ENCODE measurements at regions not wholly inside any gene's neighbourhood (a gene's known extent, or its start where the extent isn't known, plus 50 kb on each side); places are given as distances from the start of the nearest gene placed in this dataset.

DNA sequence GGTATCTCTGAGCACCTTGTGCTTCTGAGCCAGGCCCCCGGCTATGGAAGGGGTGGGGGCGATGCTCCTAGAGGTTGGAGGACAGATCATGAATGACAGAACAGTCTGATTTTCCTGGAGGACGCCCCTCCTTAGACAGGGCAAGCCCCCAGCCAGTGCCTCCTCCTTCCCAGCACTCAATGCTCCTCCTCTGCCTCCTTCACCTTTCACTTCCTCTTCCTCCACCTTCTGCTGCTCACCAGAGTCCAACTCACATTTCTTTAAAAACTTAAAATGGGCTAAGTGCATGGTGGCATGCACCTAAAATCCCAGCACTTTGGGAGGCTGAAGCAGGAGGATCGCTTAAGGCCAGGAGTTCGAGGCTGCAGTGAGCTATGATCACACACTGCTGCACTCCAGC lies 71.1 kb upstream of the CUX1 start:
- H3K4me3 Mint-ChIP-seq (ENCODE audit: low read depth, unreplicated experiment): no peak overlapping the region
- H3K4me1 Mint-ChIP-seq (ENCODE audit: low read depth, unreplicated experiment): no peaks in the 10 kb centered on the region
- CTCF ChIA-PET: no interaction called here
- intact Hi-C loops (cut with micrococcal nuclease; ENCODE audit: unreplicated experiment): loop anchor here (10.0 kb wide), 1 partner anchor 68 kb away; the partner anchor contains the start of gene CUX1
- no peaks in the 10 kb centered on the region for H3K36me3 Mint-ChIP-seq (ENCODE audit: insufficient read depth, unreplicated experiment)
- H3K27ac Mint-ChIP-seq (ENCODE audit: unreplicated experiment): no peak overlapping the region
- H3K27me3 Mint-ChIP-seq (ENCODE audit: unreplicated experiment): no peaks in the 10 kb centered on the region
- no TSS peak for BruUV-seq (replicated peaks)
- DNase-seq: no peak
- H3K9me3 Mint-ChIP-seq (ENCODE audit: low read depth, unreplicated experiment): no peaks in the 10 kb centered on the region
- TF ChIP-seq, protein P1, sequence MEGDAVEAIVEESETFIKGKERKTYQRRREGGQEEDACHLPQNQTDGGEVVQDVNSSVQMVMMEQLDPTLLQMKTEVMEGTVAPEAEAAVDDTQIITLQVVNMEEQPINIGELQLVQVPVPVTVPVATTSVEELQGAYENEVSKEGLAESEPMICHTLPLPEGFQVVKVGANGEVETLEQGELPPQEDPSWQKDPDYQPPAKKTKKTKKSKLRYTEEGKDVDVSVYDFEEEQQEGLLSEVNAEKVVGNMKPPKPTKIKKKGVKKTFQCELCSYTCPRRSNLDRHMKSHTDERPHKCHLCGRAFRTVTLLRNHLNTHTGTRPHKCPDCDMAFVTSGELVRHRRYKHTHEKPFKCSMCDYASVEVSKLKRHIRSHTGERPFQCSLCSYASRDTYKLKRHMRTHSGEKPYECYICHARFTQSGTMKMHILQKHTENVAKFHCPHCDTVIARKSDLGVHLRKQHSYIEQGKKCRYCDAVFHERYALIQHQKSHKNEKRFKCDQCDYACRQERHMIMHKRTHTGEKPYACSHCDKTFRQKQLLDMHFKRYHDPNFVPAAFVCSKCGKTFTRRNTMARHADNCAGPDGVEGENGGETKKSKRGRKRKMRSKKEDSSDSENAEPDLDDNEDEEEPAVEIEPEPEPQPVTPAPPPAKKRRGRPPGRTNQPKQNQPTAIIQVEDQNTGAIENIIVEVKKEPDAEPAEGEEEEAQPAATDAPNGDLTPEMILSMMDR (IDR thresholded peaks at IDR 0.05; ENCODE audit: unreplicated experiment): no peak

DNA sequence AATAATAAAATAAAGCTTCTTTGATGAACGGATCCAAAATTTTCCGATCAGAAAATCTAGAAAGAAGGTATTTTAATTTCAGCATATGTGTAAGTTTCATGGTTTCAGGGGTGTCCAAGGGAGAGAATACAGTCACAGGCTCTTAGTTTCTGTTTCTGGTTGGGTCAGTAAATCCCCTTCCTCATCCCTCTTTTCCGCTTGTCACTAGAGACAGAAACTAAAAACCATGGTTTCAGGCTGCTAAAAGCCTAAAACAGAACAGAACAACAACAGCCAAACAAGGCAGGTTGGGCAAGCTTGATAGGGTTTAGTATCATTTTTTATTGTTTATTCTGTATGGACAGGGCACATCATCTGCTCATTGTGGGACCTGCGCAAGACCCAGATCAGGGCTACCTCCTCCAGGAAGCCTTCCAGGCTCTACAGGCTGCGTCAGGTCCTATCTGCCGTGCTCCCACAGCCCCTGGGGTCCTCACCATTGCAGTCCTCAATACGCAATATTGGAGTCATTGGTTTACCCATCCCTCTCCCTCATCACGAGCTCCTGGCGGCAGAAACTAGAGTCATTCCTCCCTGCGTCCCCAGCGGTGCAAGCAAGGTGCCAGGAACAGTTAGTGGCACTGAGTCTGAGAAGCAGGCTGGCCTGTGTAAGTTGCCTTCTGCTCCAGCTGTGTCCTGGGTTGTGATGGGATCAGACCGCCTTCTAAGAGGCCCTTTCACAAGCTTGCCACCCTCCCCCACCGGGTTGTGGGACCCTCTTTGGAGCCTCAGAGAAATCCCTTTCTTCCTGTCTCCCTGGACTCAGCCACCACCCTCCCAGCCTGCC lies 70.2 kb upstream of the CUX1 start:
- no peak overlapping the region for H3K27ac Mint-ChIP-seq (ENCODE audit: unreplicated experiment)
- H3K36me3 Mint-ChIP-seq (ENCODE audit: insufficient read depth, unreplicated experiment): no peaks in the 10 kb centered on the region
- TF ChIP-seq, protein P1 (IDR thresholded peaks at IDR 0.05; ENCODE audit: unreplicated experiment): no peak
- no peaks in the 10 kb centered on the region for H3K27me3 Mint-ChIP-seq (ENCODE audit: unreplicated experiment)
- BruUV-seq (replicated peaks): no TSS peak
- no peak overlapping the region for H3K4me3 Mint-ChIP-seq (ENCODE audit: low read depth, unreplicated experiment)
- no peaks in the 10 kb centered on the region for H3K9me3 Mint-ChIP-seq (ENCODE audit: low read depth, unreplicated experiment)
- DNase-seq: no peak
- CTCF ChIA-PET: interaction anchor here (0.6 kb wide), 1 partner anchor 52 kb away, joined by 3 read pairs; no protein-coding TSS in a partner anchor
- intact Hi-C loops (cut with micrococcal nuclease; ENCODE audit: unreplicated experiment): loop anchor here (10.0 kb wide), 1 partner anchor 68 kb away; the partner anchor contains the start of gene CUX1
- no peaks in the 10 kb centered on the region for H3K4me1 Mint-ChIP-seq (ENCODE audit: low read depth, unreplicated experiment)

DNA sequence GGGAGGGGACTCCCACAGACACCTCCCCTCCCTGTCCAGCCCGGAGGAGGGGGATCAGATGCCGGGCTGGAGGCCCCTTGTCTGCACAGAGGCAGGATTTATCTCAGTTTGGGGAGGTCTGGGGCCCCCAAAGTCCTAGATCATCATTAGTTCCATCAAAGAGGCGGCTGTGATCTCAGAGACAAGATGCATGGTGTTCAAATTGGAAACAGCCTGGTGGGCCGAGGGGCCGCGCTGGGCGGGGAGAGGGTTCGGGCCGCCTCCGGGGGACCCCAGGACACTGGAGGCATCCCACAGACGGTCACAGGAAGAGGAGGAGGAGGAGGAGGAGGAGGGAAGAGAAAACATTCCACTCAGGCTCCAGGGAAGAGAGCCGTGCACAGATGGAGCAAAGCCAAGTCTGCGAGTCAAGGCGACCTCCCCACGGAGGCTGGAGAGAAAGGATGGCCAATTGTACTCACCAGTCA lies 69.5 kb upstream of the CUX1 start:
- H3K4me1 Mint-ChIP-seq (ENCODE audit: low read depth, unreplicated experiment): no peaks in the 10 kb centered on the region
- DNase-seq: no peak
- H3K27ac Mint-ChIP-seq (ENCODE audit: unreplicated experiment): no peak overlapping the region
- no peaks in the 10 kb centered on the region for H3K9me3 Mint-ChIP-seq (ENCODE audit: low read depth, unreplicated experiment)
- H3K4me3 Mint-ChIP-seq (ENCODE audit: low read depth, unreplicated experiment): no peak overlapping the region
- H3K36me3 Mint-ChIP-seq (ENCODE audit: insufficient read depth, unreplicated experiment): no peaks in the 10 kb centered on the region
- BruUV-seq (replicated peaks): no TSS peak
- H3K27me3 Mint-ChIP-seq (ENCODE audit: unreplicated experiment): no peaks in the 10 kb centered on the region
- TF ChIP-seq, protein P1 (IDR thresholded peaks at IDR 0.05; ENCODE audit: unreplicated experiment): no peak
- intact Hi-C loops (cut with micrococcal nuclease; ENCODE audit: unreplicated experiment): loop anchor here (10.0 kb wide), 1 partner anchor 67 kb away; the partner anchor contains the start of gene CUX1
- CTCF ChIA-PET: no interaction called here

DNA sequence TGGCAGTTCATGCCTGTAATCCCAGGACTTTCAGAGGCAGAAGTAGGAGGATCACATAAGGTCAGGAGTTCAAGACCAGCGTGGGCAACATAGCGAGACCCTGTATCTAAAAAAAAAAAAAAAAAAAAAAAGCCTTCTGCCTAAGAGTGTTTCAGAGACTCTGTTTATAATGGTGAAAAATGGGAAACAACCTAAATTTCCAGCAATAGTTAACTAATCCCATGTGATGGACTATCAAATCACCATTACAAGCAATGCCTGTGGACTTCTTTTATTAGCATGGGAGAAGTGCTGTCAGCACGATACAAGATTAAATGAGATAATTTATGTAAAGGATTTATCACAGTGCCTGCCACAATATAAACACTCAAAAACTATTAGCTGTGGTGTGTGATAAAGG lies 67.5 kb upstream of the CUX1 start:
- no peak for DNase-seq
- TF ChIP-seq, protein P1 (IDR thresholded peaks at IDR 0.05; ENCODE audit: unreplicated experiment): no peak
- Mint-ChIP-seq H3K9me3 (ENCODE audit: low read depth, unreplicated experiment) (no peaks in the 10 kb centered on the region), H3K4me1 (ENCODE audit: low read depth, unreplicated experiment) (no peaks in the 10 kb centered on the region), H3K27ac (ENCODE audit: unreplicated experiment) (no peak overlapping the region), H3K36me3 (ENCODE audit: insufficient read depth, unreplicated experiment) (no peaks in the 10 kb centered on the region), H3K4me3 (ENCODE audit: low read depth, unreplicated experiment) (no peak overlapping the region), H3K27me3 (ENCODE audit: unreplicated experiment) (no peaks in the 10 kb centered on the region)
- no TSS peak for BruUV-seq (replicated peaks)
- CTCF ChIA-PET: no interaction called here
- intact Hi-C loops (cut with micrococcal nuclease; ENCODE audit: unreplicated experiment): loop anchor here (10.0 kb wide), 1 partner anchor 65 kb away; the partner anchor contains the start of gene CUX1

All from Calu3 (cell line).